DND-41 (cell line): ENCODE measurements at regions not wholly inside any gene's neighbourhood (a gene's known extent, or its start where the extent isn't known, plus 50 kb on each side); places are given as distances from the start of the nearest gene placed in this dataset.

Experiments used
- EZH2 ChIP-seq: IDR thresholded peaks from 3 replicates; pipeline ENCODE4 v1.6.1; 2012; ENCODE audit warnings: borderline replicate concordance, low read depth, mild to moderate bottlenecking, moderate library complexity, low read length, inconsistent platforms; ENCODE audit not compliant: severe bottlenecking
- TF ChIP-seq, protein P1 (sequence below): IDR thresholded peaks from 2 replicates; pipeline ENCODE4 v1.5.1; 2012; ENCODE audit warnings: borderline replicate concordance, low read length, moderate library complexity, mild to moderate bottlenecking; ENCODE audit not compliant: poor library complexity, severe bottlenecking; ENCODE audit errors: extremely low read depth

- TF ChIP-seq, protein P1, sequence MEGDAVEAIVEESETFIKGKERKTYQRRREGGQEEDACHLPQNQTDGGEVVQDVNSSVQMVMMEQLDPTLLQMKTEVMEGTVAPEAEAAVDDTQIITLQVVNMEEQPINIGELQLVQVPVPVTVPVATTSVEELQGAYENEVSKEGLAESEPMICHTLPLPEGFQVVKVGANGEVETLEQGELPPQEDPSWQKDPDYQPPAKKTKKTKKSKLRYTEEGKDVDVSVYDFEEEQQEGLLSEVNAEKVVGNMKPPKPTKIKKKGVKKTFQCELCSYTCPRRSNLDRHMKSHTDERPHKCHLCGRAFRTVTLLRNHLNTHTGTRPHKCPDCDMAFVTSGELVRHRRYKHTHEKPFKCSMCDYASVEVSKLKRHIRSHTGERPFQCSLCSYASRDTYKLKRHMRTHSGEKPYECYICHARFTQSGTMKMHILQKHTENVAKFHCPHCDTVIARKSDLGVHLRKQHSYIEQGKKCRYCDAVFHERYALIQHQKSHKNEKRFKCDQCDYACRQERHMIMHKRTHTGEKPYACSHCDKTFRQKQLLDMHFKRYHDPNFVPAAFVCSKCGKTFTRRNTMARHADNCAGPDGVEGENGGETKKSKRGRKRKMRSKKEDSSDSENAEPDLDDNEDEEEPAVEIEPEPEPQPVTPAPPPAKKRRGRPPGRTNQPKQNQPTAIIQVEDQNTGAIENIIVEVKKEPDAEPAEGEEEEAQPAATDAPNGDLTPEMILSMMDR: no peak
- TF ChIP-seq EZH2: no peak
These were observed 142.9 kb downstream of the GPAM start for GRCh38 chr10:112040696-112041095.
